ENCODE measurements at regions not wholly inside any gene's neighbourhood (a gene's known extent, or its start where the extent isn't known, plus 50 kb on each side); places are given as distances from the start of the nearest gene placed in this dataset.
A peak's percentile ranks its signal among the peaks of the same experiment; 100 is the strongest.
"Not testable (repeated sequence)": the region's sequence is repeated elsewhere in the genome, so short reads cannot be mapped to it uniquely, and the experiment has no call there.

DNA sequence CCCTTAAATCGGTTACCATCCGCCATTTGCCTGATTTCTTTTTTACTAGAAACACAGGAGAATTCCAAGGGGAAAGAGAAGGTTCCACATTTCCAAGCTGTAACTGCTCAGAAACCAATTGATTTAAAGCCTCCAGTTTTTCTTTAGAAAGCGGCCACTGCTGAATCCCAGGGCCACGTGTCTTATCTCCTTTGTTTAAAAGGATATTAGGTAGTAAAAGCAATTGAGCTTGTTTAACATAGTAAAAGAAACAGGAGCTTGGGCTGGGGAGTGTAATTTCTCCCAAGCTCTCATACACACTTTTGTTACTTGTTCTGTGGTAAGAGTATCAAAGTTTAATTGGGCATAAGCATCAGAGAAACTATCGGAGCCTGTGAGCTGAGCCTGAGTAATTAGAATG is 180.0 kb downstream of the OTOP1 start:
- WGBS (ENCODE audit: insufficient coverage): 43% methylated on average over 1 of the region's 5 CpGs
- POLR2A ChIA-PET: not testable (repeated sequence)

DNA sequence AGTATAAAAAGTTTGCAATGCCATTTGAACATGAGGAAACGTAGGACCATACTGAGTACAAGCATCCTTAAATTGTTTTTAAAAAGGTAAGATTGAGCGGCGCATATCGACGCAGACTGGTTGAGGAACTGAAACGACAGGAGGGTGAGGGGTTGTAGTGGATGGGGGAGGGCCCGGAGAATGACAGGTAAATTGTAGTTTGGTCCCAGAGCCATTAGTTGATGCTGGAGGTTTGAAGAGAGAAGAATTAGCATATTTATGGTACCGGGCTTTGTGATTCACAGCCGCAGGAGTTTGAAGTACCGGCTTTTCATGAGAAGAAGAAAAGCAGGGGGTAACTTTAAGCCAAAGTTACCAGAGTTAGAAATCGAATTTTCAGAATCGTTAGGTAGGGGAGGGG is 179.5 kb downstream of the OTOP1 start:
- DNase-seq; POLR2A ChIA-PET; H3K36me3 ChIP-seq (ENCODE audit: control insufficient read depth in 4 of 4, insufficient read depth in 4 of 4, low read length in 3 of 4); H3K9me3 ChIP-seq (ENCODE audit: control extremely low read depth in 1 of 5, control insufficient read depth in 4 of 5, insufficient read depth in 2 of 5, low read depth in 1 of 5, low read length in 4 of 5); H3K4me3 ChIP-seq (ENCODE audit: control insufficient read depth in 1 of 7, extremely low read depth in 1 of 7, insufficient read depth in 4 of 7, low read depth in 2 of 7, low read length in 6 of 7); CTCF ChIA-PET; H3K4me1 ChIP-seq (ENCODE audit: control extremely low read depth in 1 of 4, control insufficient read depth in 4 of 4, insufficient read depth in 4 of 4, low read length in 3 of 4); H3K27ac ChIP-seq (ENCODE audit: insufficient read depth in 1 of 2, low read depth in 1 of 2, low read length in 2 of 2, poor library complexity in 1 of 2, severe bottlenecking in 2 of 2): not testable (repeated sequence)
- H3K27me3 ChIP-seq (replicated peaks in 2 of 5; ENCODE audit: control insufficient read depth in 4 of 5, insufficient read depth in 5 of 5, low read length in 4 of 5): peaks cover 0 to 40% (median 2%) of the 10 kb centered on the region in 5 experiments
- 8% methylated on average over 5 of the region's 12 CpGs for WGBS (ENCODE audit: insufficient coverage)

More for the DNA sequence above, 180.0 kb downstream of the OTOP1 start:
- H3K9me3 ChIP-seq (ENCODE audit: control extremely low read depth in 1 of 5, control insufficient read depth in 4 of 5, insufficient read depth in 2 of 5, low read depth in 1 of 5, low read length in 4 of 5); H3K27ac ChIP-seq (ENCODE audit: insufficient read depth in 1 of 2, low read depth in 1 of 2, low read length in 2 of 2, poor library complexity in 1 of 2, severe bottlenecking in 2 of 2); H3K36me3 ChIP-seq (ENCODE audit: control insufficient read depth in 4 of 4, insufficient read depth in 4 of 4, low read length in 3 of 4); DNase-seq; CTCF ChIA-PET; H3K4me3 ChIP-seq (ENCODE audit: control insufficient read depth in 1 of 7, extremely low read depth in 1 of 7, insufficient read depth in 4 of 7, low read depth in 2 of 7, low read length in 6 of 7); H3K4me1 ChIP-seq (ENCODE audit: control extremely low read depth in 1 of 4, control insufficient read depth in 4 of 4, insufficient read depth in 4 of 4, low read length in 3 of 4): not testable (repeated sequence)
- peaks cover 0 to 40% (median 2%) of the 10 kb centered on the region in 5 experiments for H3K27me3 ChIP-seq (replicated peaks in 2 of 5; ENCODE audit: control insufficient read depth in 4 of 5, insufficient read depth in 5 of 5, low read length in 4 of 5)

DNA sequence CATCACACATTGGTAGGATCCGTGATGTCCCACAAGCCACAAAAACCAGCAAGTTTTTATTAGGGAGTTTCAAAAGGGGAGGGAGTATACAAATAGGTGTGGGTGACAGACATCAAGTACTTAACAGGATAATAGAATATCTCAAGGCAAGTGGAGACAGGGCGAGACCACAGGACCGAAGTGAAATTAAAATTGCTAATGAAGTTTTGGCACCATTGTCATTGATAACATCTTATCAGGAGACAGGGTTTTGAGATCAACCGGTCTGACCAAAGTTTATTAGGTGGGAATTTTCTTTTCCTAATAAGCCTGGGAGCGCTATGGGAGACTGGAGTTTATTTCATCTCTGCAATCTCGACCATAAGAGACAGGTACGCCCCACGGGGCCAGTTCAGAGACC is 178.5 kb downstream of the OTOP1 start:
- H3K4me3 ChIP-seq (ENCODE audit: control insufficient read depth in 1 of 7, extremely low read depth in 1 of 7, insufficient read depth in 4 of 7, low read depth in 2 of 7, low read length in 6 of 7); DNase-seq; H3K4me1 ChIP-seq (ENCODE audit: control extremely low read depth in 1 of 4, control insufficient read depth in 4 of 4, insufficient read depth in 4 of 4, low read length in 3 of 4); H3K27ac ChIP-seq (ENCODE audit: insufficient read depth in 1 of 2, low read depth in 1 of 2, low read length in 2 of 2, poor library complexity in 1 of 2, severe bottlenecking in 2 of 2); CTCF ChIA-PET; POLR2A ChIA-PET; H3K9me3 ChIP-seq (ENCODE audit: control extremely low read depth in 1 of 5, control insufficient read depth in 4 of 5, insufficient read depth in 2 of 5, low read depth in 1 of 5, low read length in 4 of 5); H3K36me3 ChIP-seq (ENCODE audit: control insufficient read depth in 4 of 4, insufficient read depth in 4 of 4, low read length in 3 of 4): not testable (repeated sequence)
- WGBS (ENCODE audit: insufficient coverage): 40% methylated on average over 1 of the region's 8 CpGs
- H3K27me3 ChIP-seq (replicated peaks in 2 of 5; ENCODE audit: control insufficient read depth in 4 of 5, insufficient read depth in 5 of 5, low read length in 4 of 5): peaks cover 0 to 40% (median 2%) of the 10 kb centered on the region in 5 experiments

DNA sequence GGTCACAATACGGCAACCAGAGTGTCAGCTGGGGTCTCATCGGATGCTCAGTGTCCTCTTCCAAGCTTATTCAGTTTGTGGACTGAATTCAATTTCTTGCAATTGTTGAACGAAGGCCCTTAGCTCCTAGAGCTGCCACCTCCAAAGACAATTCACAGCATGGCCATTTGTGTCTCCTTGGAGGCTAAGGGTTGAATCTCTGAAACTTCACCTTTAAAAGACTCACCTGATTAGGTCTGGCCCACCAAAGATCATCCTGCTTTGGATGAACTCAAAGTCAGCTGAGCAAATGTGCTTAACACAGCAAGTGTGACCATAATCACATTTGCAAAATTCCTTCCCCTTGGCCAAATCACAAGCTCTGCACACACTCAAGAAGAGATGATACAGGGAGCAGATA is 175.9 kb downstream of the OTOP1 start:
- H3K27ac ChIP-seq (ENCODE audit: insufficient read depth in 1 of 2, low read depth in 1 of 2, low read length in 2 of 2, poor library complexity in 1 of 2, severe bottlenecking in 2 of 2); POLR2A ChIA-PET; DNase-seq; H3K9me3 ChIP-seq (ENCODE audit: control extremely low read depth in 1 of 5, control insufficient read depth in 4 of 5, insufficient read depth in 2 of 5, low read depth in 1 of 5, low read length in 4 of 5); CTCF ChIA-PET; H3K4me1 ChIP-seq (ENCODE audit: control extremely low read depth in 1 of 4, control insufficient read depth in 4 of 4, insufficient read depth in 4 of 4, low read length in 3 of 4); H3K4me3 ChIP-seq (ENCODE audit: control insufficient read depth in 1 of 7, extremely low read depth in 1 of 7, insufficient read depth in 4 of 7, low read depth in 2 of 7, low read length in 6 of 7); H3K36me3 ChIP-seq (ENCODE audit: control insufficient read depth in 4 of 4, insufficient read depth in 4 of 4, low read length in 3 of 4): not testable (repeated sequence)
- 100% methylated on average over 1 of the region's 3 CpGs for WGBS (ENCODE audit: insufficient coverage)
- peaks cover 0 to 24% (median 2%) of the 10 kb centered on the region in 5 experiments for H3K27me3 ChIP-seq (replicated peaks in 2 of 5; ENCODE audit: control insufficient read depth in 4 of 5, insufficient read depth in 5 of 5, low read length in 4 of 5)

DNA sequence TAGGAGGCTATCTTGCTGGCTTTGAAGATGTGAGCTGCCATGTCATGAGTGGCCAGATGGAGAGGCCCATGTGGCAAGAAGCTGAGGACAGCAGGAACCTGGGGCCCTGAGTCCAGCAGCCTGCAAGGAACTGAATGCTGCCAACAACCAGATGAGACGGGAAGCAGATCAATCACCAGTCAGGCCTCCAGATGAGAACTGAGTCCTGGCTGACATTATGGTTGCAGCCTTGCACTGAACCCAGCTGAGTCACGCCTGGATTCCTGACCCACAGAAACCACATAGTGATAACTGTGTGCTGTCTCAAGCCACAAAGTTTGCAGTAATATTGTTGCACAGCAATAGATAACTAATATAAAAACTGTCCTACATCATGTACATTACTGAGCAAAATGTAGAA is 173.8 kb downstream of the OTOP1 start:
- POLR2A ChIA-PET; H3K4me1 ChIP-seq (ENCODE audit: control extremely low read depth in 1 of 4, control insufficient read depth in 4 of 4, insufficient read depth in 4 of 4, low read length in 3 of 4); CTCF ChIA-PET; H3K36me3 ChIP-seq (ENCODE audit: control insufficient read depth in 4 of 4, insufficient read depth in 4 of 4, low read length in 3 of 4); H3K27ac ChIP-seq (ENCODE audit: insufficient read depth in 1 of 2, low read depth in 1 of 2, low read length in 2 of 2, poor library complexity in 1 of 2, severe bottlenecking in 2 of 2); H3K27me3 ChIP-seq (replicated peaks in 2 of 5; ENCODE audit: control insufficient read depth in 4 of 5, insufficient read depth in 5 of 5, low read length in 4 of 5); H3K9me3 ChIP-seq (ENCODE audit: control extremely low read depth in 1 of 5, control insufficient read depth in 4 of 5, insufficient read depth in 2 of 5, low read depth in 1 of 5, low read length in 4 of 5); H3K4me3 ChIP-seq (ENCODE audit: control insufficient read depth in 1 of 7, extremely low read depth in 1 of 7, insufficient read depth in 4 of 7, low read depth in 2 of 7, low read length in 6 of 7): not testable (repeated sequence)
- DNase-seq: peak in 2 of 3 donors; percentile 7 to 57
- WGBS (ENCODE audit: insufficient coverage): 0% methylated on average over 1 of the region's 2 CpGs

DNA sequence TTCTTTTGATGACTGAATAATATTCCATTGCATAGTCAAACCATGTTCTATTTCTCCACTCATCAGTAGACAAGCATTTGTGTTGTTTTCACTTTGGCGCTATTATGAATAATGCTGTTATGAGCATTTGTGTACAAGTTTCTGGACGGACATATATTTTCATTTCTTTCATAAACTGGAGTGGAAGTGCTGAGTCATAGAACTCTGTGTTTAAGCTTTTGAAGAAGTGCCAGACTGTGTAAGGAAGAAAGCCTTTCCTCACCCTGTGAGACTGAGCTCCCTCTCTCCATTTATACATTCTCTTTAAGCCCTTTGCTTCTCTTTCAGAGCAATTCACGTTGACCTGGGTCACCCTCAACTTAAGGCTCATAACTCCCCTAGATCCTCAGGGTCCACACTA is 169.5 kb downstream of the OTOP1 start:
- H3K4me3 ChIP-seq (ENCODE audit: control insufficient read depth in 1 of 7, extremely low read depth in 1 of 7, insufficient read depth in 4 of 7, low read depth in 2 of 7, low read length in 6 of 7); H3K27me3 ChIP-seq (replicated peaks in 2 of 5; ENCODE audit: control insufficient read depth in 4 of 5, insufficient read depth in 5 of 5, low read length in 4 of 5); POLR2A ChIA-PET; H3K27ac ChIP-seq (ENCODE audit: insufficient read depth in 1 of 2, low read depth in 1 of 2, low read length in 2 of 2, poor library complexity in 1 of 2, severe bottlenecking in 2 of 2); CTCF ChIA-PET; H3K4me1 ChIP-seq (ENCODE audit: control extremely low read depth in 1 of 4, control insufficient read depth in 4 of 4, insufficient read depth in 4 of 4, low read length in 3 of 4); H3K36me3 ChIP-seq (ENCODE audit: control insufficient read depth in 4 of 4, insufficient read depth in 4 of 4, low read length in 3 of 4); H3K9me3 ChIP-seq (ENCODE audit: control extremely low read depth in 1 of 5, control insufficient read depth in 4 of 5, insufficient read depth in 2 of 5, low read depth in 1 of 5, low read length in 4 of 5): not testable (repeated sequence)
- WGBS (ENCODE audit: insufficient coverage): no CpG with 5 or more reads among the region's 3 CpGs
- DNase-seq: peak in 2 of 3 donors; percentile 0 to 27

DNA sequence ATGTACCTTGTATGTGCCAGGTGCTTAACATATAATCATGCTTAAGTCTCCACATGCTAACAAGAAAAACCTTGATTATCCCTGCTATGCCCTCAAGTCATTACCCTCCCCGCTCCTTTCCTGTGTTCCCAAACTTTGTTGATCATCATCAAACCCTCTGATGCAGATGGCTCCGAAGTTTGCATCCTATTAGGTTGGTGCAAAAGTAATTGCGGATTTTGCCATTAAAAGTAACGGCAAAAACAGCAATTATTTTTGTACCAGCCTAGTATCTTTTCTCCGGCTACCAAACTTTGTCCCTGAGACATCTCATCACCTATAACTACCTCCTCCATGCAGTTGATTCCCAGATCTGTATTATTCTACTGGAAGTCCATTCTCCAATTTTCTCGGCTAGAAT is 142.6 kb downstream of the OTOP1 start:
- H3K4me1 ChIP-seq (ENCODE audit: control extremely low read depth in 1 of 4, control insufficient read depth in 4 of 4, insufficient read depth in 4 of 4, low read length in 3 of 4); H3K27me3 ChIP-seq (replicated peaks in 2 of 5; ENCODE audit: control insufficient read depth in 4 of 5, insufficient read depth in 5 of 5, low read length in 4 of 5); CTCF ChIA-PET; POLR2A ChIA-PET; H3K4me3 ChIP-seq (ENCODE audit: control insufficient read depth in 1 of 7, extremely low read depth in 1 of 7, insufficient read depth in 4 of 7, low read depth in 2 of 7, low read length in 6 of 7); DNase-seq; H3K27ac ChIP-seq (ENCODE audit: insufficient read depth in 1 of 2, low read depth in 1 of 2, low read length in 2 of 2, poor library complexity in 1 of 2, severe bottlenecking in 2 of 2); H3K9me3 ChIP-seq (ENCODE audit: control extremely low read depth in 1 of 5, control insufficient read depth in 4 of 5, insufficient read depth in 2 of 5, low read depth in 1 of 5, low read length in 4 of 5); H3K36me3 ChIP-seq (ENCODE audit: control insufficient read depth in 4 of 4, insufficient read depth in 4 of 4, low read length in 3 of 4): not testable (repeated sequence)
- 98% methylated on average over 5 of the region's 6 CpGs for WGBS (ENCODE audit: insufficient coverage)
